HG03175 (cell line): ENCODE measurements at regions not wholly inside any gene's neighbourhood (a gene's known extent, or its start where the extent isn't known, plus 50 kb on each side); places are given as distances from the start of the nearest gene placed in this dataset.

Source experiments
- ATAC-seq: cut with Tn5 transposase; IDR thresholded peaks from one replicate; pipeline ENCODE4 v1.9.1; 2021; ENCODE audit warnings: mild to moderate bottlenecking, moderate library complexity; ENCODE audit not compliant: unreplicated experiment

DNA sequence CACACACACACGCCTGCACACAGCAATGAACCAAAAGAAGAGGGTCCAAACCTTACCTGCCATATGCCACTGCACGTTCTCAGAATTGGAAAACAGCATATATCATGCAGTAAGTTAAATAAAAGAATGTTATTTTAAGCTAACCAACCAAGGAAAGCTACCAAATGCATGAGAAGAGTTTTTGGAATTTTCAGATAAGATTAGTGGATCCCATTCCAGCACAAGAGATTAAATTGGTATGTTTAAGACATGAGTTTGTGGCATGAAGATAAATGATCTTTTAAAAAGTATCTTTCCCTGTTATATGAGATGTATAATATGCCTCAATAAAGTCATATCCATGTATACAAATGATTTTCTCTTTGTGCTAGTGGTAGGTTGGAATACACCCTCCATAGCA is 811.4 kb downstream of the NR2F2 start:
- ATAC-seq: no peak

DNA sequence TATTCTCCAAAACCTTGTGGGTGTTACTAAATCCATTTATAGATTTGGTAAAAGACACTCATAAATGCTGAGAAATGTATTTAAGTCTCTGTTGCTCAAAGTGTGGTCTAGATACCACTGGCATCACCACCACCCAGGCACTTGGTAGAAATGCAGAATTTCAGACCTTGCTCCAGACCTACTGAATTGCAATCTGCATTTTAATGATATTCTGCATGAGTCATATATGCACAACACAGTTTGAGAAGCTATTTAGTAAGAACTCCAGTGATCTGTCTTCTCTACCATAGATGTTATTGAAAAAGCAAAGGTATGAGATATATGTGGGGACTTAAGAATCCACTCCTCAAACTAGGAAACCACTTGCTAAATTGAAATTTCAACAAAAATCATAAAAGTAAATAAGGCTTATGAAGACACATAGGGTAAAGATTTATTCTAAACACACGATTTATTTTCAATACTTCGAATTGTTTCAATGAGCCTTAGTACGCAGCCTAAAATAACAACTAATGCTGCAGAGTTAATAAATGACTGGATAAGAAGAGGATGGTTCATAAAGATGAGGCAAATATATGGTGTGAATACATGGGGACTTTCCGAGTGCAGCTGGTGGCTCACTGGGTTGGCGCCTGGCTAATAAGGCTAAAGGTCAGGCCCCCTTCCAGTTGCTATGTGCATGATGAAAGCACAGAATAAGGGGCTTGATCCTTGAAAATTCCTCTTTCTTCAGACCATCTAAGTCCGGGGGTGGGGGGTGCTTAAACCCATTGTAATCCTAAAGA is 813.3 kb downstream of the NR2F2 start:
- no peak for ATAC-seq

DNA sequence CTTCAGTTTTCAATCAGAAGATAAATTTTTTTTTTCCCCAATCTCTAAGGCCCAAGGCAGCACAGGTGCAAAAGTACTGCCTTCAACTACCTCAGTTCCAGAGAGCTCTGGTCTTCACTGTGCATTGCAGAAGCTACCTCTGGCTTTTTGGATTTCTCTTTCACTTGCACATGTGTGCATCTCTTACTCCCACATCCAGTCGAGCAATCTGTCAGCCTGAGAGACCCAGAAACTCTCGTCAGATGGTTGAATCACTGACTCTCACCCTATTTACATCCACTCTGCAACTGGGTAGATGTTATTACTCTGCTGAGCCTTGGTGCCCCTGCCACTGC is 813.8 kb downstream of the NR2F2 start:
- no peak for ATAC-seq

DNA sequence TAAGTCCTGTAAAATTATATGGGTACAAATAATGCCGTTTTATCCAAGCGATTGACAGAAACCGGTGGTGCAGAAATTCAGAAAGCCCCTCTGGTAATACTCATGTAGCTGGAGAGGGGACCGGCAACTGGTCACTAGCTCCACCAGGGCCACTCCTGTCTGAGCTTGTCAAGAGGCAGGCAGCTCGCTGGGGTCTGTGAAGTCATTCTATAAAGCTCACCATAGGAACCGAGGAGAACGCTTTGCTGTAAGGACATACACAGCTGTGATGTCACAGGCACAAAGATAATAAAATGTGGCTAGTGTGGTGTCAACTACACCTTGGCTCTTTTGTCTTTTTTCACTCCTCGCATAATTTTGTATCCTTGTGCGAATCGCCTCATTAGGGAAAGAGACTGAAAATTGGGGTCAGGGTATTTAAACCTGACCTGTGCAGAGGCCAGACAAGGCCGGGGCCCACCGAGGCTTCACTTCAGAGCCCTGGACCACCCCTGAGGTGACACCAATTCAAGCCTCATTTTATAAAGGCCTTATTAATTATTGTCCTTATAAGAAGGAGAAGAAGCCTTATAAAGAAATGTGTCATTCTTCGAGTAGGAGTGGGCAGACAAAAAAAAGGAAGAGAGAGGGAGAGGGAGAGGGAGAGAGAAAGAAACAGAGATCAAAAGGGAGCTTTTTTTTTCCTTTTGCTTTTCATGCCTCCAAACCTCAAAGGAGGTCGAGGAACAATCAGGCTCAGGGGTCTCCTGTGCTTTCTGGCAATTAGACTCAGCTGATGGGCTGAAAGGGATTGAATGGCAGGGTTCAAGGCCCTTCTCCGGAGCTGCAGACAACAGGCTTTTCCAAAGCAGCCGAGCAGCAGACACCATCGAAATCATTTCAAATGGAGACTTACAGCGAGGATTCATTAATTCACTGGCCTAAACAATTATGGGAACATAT is 813.3 kb upstream of the ARRDC4 start:
- ATAC-seq: no peak

DNA sequence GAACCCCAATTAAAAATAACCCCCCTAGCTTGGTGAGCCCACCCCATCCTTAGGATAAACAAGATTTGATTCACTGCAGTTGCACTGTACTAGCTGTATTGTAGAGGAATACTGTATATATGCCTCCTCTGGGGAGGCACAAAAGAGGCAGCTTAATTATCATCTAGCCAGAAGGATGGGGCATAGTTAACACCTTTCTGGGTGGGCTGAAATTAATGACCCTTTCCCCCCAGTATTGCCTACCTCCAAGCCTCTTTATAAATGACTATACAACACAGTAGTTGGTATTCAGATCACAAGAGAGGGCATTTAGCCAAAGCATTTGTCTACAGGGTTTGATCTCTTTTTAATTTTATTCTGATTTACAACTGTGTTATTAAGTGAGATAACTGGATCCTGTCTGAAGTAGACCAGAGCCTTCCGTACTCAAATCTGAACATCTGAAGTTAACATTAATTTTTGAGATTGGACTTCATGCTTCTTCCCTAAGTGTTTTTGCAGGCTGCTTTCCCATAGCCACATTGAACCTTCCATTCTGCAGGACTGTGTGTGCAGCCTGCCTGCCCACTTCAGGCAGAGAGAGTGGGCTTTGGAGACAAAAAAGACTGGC is 807.0 kb upstream of the ARRDC4 start:
- no peak for ATAC-seq

DNA sequence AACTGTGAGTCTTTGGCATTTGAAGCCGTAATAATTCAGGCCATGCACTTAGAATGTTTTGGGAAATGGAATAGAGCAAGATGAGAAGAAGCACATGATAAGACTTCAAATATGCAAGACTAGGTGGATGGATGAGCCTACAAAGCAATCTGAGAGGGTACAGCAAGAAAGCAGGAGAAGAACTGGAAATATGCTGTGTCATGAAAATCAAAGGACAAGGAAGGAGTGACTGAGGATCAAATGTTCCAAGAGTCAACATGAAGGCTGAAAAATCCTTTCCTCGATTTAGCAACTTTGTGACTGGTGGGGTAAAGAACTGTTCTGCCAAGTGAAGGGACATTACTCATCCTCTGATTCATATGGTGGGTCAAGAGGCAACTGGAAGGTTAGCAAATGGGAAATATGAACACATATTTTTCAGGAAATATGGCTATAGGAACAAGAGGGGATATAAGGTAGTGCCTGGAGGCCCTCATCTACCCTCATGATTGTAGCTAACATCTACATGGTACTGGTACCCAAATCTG is 803.7 kb upstream of the ARRDC4 start:
- no peak for ATAC-seq

DNA sequence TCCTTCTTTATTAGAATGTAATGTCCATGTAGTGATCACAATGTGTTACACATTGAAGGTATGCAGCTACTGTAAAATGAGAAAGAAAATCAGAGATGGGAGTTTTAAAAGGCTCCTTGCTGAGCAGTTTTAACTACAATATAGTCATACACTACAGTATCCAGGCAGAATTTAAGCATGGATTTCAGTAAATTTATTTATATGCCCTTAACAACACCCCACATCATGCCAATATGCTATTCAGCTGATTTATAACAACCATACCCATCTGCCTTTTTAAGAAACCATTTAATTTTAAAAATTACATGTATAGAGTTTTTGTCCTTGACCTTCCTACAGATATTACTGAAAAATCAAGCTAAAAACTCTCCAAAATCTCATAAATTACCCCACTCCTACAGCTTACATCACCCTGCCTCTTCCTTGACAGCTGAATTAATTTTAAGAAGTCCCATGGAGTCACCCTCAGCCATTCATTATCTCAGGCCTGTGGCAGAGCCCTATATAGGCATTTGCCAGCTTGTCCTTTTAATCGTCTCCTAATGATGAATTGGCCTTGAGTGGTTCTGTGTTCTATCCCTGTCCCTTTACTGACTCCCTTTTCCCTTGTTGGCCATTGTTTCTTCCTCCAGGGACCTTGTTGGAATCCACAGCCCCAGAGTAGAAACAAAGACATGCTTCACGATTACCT is 797.6 kb upstream of the ARRDC4 start:
- no peak for ATAC-seq

DNA sequence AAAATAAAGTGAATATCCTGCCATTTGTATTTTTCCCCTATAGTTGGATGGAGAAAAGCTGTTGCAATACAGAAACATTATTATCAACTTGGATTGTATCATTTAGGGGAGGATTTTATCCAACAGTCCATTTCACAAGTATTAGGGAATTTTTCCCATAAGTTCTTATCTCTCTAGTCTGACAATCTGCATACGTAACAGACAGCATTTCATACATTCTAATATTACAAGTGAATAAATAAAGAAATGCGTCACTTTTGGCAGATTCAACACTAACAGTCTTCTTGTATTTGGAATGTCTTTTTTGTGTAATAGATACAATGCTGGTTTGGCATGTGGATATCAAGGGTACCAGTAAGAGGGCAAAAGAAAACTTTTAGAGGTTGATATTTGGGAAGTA is 795.3 kb upstream of the ARRDC4 start:
- no peak for ATAC-seq

DNA sequence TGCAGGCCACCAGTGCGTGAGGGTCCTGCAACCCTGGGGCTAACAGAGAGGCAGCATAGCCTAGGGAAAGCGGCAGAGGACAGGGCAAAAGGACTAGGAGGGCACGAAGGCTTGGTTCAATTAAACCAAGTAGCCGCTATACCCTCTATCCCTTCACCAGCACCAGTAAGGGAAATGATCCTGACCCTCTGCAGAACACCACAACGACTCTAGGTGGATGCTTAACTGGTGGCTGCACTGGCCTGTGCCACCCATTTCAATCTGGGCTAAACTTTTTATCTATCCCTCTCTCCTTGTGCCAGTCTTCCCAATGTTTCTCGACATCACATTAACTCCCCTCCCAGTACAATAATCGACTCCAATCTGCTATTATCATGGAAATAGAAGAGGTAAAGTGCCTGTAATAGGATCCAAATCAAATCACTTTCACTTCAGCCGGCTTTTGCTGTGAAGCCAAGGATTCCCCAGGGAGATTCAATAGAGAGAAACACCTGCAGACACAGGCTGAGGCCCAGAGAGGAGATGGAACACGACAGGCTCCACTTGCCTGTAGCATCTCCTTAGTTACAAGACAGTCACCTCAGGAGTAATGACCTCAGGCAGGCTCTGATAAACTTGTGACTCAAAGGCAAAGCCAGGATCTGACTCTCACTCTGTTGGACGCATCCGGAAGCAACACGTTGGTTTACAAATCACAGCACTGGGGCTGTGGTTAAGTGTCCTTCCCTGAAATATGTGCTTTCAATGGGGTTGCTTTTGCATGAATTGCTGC is 791.6 kb upstream of the ARRDC4 start:
- no peak for ATAC-seq

DNA sequence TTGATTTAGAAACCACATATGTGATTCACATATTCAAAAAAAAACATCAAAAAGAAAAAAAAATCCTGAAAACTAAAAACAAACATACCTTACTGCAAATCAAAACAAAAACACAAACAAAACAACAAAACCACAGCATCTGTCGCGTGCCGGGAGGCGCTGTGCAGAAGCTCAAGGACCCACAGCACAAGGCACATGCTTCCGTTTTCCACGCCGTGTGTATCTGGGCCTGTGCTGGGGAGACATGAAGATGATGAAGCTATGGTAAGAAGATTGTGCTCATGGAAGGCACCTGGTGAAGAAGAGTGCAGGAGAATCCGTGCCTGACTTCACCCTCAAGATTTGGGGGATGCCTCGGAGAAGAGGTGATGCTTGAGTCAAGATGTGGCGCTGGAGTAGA is 788.9 kb upstream of the ARRDC4 start:
- no peak for ATAC-seq

DNA sequence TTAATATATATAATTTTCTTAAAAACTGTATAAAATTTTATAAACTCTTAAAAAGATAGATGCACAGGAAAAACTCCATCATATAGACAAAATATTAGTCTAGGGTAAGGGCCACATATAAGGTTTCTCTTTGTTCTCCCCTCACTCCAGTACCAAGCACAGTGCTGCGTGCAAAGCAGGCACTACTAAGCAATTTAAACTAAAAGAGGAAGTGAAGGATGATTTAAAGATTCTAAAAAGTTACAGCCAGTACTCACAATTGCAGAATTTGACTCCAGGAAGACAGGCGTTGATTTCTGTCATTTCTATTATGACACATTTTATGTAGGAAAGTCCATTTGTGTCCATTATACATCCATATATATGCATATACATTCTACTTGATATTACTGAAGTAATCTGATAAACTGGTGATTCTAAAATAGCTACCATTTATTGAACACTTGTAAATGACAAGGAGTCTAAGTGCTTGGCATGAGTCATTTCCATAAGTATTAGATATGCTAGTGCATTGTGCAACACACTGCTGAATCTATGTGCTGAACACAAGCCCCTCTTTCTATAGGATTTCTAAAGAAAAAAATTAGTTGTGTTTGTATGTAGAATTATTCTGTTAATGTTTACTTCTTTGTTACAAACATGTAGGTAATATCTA is 785.5 kb upstream of the ARRDC4 start:
- no peak for ATAC-seq

DNA sequence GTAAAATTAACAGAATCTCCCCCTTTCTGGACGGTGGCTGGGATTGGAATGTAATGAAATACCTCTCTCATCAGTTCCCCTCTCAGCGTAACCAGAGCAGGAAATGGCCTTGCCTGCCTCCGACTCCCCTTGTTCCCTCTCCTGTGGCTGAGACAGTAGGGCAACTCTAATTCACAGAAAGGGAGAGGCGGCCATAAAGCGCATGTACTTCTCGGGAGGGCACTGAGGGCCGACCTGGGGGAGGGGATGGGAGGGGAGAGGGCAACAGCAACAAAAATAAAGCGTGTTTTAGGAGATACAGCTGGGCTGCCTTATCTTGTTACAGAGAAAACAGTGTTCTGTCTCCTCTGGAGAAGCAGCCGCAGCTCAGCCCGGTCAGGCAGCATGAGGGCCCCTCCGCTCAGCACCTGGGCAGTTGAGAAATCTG is 783.3 kb upstream of the ARRDC4 start:
- no peak for ATAC-seq

DNA sequence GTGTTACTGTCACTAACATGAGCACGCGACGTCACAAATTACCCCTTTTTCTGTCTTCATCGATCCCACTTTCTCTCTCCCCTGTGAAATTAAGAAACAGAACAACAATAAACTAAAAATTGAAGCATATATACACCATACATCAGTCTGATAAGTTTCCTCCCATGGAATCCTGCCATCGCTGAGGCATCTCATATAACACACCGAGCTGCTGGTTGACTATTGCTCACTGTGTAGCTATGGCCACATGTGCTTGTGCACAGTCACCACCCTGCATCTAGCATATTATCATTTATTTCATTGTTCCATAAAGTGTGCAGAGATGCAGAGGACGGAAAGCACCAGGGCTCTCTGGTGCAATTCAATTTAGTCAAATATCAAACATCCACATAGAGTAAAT is 777.9 kb upstream of the ARRDC4 start:
- ATAC-seq: no peak

DNA sequence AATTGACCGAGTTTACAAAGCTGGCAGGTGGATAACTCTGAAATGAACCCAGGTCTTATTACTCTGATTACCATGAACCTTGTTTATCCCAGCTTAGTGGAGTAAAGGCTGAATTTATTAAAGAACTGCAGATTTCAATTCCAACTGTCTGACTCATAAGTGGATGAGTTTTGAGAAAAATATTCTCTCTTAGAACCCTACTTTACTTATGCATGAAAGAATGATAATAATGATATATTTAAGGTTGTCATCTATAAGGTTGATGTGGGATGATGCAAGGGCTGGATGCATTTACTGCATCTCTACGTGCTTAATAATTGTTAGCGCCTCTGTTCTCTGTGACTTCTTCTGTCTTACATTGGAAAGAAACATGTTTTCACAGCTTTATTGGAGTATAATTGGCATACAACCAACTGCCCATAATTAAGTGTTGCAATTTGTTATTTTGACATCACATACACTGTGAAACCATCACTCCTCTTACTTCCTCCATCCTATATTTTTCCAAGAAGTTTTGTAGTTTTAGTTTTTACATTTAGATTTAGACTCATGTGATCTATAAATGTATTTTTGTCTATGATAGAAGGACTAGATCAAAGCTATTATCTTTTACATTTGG is 771.2 kb upstream of the ARRDC4 start:
- no peak for ATAC-seq

DNA sequence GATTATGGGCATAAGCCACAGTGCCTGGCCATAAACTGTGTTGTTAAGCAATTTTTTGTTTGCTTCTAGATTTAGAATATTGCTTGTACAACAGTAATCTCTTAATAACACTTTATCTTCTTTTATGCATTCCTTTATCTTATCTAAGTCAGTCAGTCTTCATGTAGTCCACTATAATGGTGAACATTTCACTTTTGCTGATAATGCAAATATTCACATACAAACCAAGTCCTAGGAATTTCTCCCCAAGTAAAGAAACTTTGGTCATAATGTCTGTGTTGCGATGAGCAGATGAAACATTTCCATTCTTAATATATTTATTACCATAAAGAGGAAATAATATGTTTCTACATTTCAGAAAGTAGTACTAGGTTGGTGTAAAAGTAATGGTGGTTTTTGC is 765.8 kb upstream of the ARRDC4 start:
- no peak for ATAC-seq

DNA sequence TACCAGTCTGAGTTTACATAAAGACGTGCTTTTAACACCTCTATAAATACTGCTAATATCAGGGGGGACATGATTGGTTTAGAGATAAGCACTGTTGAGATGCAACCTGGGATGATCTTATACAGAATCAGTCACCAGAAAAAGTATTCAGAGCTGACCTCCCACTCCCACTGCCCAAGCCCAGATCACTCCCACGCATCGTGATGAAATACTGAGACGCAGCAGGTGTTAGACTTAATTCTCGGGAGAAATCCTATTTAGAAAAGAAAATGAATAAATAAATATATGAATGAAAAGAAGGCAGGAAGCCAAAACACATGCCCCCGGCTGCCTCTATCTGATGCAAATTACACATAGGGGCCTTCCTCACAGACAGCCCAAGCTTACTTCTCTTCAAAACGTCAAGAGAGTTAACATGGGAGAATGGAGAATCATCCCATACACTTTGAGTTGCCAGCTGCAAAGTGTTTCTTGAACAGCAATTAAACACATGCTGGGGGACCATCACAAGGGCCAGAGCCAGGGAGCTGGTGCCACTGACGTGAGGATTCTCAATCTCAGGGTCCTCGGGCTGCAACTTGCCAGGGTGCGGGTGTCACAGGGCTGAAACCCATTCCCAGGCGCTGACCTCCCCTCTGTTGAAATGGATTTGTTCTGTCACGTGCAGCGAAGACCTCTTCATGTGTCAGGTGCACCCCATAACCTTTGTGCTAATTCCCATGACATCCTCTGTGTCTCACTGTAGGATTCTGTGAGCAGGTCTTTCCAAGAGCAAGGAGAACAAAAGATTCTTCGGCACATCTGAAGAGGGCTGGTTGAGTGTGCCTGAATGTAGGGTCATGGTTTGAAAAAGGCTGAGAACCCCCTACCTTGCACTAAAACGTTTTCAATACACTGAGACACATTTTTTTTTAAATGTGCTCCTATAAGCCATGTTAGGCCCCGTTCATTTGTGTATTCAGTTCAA is 764.2 kb upstream of the ARRDC4 start:
- no peak for ATAC-seq

DNA sequence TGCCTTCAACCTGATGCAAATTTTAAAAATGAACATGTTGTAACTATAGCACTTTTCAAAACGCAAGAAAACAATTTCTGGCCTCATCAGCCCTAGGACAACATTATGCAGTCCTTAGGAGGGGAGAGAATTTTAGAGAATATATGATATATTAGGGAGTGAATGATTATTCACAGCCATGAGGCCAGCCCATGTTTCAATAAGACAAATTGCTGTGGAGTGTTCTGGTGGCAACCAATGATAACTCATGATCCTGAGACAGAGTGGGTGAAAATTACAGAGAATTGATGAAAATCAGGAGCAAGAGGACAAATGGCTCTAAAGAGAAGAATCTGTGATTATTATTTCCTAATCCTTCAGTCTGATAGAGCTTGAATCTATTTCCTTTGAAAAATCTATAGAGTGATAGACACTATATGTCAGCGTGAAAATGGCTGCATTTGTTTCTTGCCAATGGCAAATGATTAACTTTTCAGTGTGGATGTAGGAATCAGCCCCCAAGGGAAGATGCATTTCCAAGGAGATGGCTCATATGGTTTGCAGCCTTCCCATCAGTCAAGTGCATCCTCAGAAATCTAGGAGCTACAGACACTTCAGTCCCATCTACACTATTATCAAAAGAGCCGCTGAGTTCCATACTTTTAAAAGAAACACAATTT is 761.0 kb upstream of the ARRDC4 start:
- no peak for ATAC-seq

DNA sequence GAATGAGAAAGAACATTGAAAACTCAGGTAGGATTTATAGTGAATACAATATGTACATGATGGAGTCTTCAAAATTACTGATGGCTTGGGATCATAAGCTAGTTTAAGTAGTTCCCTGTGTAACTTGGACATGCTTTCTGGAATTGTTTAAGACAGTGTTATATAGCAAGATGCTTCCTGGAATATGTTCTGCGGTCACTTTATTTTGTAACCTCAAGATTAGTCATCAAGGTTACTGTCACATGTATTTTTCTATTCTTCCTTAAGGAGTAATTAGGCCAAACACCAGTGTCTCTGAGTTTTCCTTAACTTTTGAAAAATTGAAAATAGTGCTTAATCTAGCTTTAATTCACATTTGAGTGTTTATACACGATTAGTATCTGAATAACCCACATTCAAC is 760.3 kb upstream of the ARRDC4 start:
- ATAC-seq: no peak
